HL-60 (cell line): ENCODE measurements at regions not wholly inside any gene's neighbourhood (a gene's known extent, or its start where the extent isn't known, plus 50 kb on each side); places are given as distances from the start of the nearest gene placed in this dataset.

Experiments
- CTCF ChIP-seq: IDR thresholded peaks from one replicate; pipeline ENCODE4 v1.5.1; 2011; ENCODE audit warnings: low read length, control low read depth, inconsistent platforms; ENCODE audit not compliant: insufficient read depth
- GABPA ChIP-seq: IDR thresholded peaks from 2 replicates; pipeline ENCODE4 v1.6.1; 2012; ENCODE audit warnings: low read depth
- POLR2AphosphoS5 ChIP-seq: IDR thresholded peaks from 2 replicates; pipeline ENCODE4 v1.6.1; 2012; ENCODE audit warnings: low read depth

GRCh38 chr5:50292735-50293394, 148.2 kb downstream of the EMB start:
- TF ChIP-seq GABPA = no peak
- TF ChIP-seq CTCF = no peak
- TF ChIP-seq POLR2AphosphoS5 = no peak
